D721Med (cell line): ENCODE measurements at regions not wholly inside any gene's neighbourhood (a gene's known extent, or its start where the extent isn't known, plus 50 kb on each side); places are given as distances from the start of the nearest gene placed in this dataset.

Experiments
- DNase-seq: peaks from one replicate; pipeline ENCODE4 v3.0.0; 2011; ENCODE audit warnings: low spot score; ENCODE audit not compliant: insufficient read length
- FAIRE-seq: peaks from 2 replicates; lab custom pipeline; 2011; peaks lifted over from hg19 to GRCh38; lab: Jason Lieb, UNC
- TF ChIP-seq, protein P1 (sequence below): IDR thresholded peaks from 2 replicates; pipeline ENCODE4 v1.5.1; 2012; ENCODE audit warnings: mild to moderate bottlenecking, control low read depth; ENCODE audit not compliant: insufficient read depth; ENCODE audit errors: missing control alignments

DNA sequence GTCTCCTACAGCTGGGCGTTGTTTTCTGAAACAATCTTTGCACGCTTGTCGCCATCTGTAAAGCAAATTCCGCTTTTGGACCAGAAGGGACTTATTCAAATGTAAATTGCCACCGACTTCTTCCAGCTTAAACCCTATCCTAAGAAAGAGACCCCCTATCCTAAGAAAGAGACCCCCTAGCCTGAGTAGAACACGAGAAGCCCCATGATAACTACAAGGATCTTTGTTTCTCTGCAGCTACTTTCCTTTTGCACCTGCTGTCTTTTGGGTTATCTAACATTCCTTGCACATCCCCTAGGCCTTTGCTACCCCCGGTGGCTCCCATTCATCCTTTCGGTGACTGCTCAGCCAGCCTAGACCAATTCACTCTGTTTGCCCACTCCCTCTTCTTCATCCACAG lies 536.0 kb upstream of the PRKX start:
- TF ChIP-seq, protein P1, sequence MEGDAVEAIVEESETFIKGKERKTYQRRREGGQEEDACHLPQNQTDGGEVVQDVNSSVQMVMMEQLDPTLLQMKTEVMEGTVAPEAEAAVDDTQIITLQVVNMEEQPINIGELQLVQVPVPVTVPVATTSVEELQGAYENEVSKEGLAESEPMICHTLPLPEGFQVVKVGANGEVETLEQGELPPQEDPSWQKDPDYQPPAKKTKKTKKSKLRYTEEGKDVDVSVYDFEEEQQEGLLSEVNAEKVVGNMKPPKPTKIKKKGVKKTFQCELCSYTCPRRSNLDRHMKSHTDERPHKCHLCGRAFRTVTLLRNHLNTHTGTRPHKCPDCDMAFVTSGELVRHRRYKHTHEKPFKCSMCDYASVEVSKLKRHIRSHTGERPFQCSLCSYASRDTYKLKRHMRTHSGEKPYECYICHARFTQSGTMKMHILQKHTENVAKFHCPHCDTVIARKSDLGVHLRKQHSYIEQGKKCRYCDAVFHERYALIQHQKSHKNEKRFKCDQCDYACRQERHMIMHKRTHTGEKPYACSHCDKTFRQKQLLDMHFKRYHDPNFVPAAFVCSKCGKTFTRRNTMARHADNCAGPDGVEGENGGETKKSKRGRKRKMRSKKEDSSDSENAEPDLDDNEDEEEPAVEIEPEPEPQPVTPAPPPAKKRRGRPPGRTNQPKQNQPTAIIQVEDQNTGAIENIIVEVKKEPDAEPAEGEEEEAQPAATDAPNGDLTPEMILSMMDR: no peak
- no peak for FAIRE-seq
- no peak for DNase-seq

DNA sequence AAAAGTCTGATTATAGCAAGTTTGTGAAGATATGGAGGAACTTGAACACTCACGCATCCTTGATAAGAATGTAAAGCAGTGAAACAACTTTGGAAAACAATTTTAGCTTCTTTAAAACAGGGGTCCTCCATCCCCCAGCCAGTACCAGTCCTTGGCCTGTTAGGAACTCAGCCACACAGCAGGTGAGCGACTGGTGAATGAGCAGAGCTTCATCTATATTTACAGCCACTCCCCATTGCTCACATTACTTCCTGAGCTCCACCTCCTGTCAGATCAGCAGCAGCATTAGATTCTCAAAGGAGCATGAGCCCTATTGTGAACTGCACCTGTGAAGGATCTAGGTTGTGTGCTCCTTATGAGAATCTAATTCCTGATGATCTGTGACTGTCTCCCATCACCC lies 530.3 kb upstream of the PRKX start:
- TF ChIP-seq, protein P1: no peak
- FAIRE-seq: no peak

DNA sequence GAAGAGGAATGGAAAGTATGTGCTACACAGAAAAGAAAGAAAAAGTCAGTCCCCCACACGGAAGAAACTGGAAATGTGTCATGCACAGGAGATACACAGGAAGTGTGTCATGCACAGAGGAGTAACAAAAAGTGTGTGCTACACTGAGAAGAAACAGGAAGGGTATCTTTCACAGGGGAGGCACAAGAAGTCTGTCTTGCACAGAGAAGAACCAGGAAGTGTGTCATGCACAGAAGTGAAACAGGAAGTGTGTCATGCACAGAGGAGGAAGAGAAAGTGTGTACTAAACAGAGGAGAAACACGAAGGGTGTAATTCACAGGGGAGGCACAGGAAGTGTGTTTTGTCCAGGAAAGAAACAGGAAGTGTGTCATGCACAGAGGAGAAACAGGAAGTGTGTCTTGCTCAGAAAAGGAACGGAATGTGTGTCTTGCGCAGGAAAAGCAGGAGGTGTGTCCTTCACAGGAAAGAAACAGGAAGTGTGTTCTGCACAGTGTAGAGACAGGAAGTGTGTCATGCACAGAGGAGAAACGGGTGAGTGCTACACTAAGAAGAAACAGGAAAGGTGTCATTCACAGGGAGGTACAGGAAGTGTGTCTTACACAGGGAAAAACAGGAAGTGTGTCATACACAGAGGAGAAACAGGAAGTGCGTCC lies 527.2 kb upstream of the PRKX start:
- FAIRE-seq: no peak

More for the DNA sequence above, 530.3 kb upstream of the PRKX start:
- DNase-seq: no peak

DNA sequence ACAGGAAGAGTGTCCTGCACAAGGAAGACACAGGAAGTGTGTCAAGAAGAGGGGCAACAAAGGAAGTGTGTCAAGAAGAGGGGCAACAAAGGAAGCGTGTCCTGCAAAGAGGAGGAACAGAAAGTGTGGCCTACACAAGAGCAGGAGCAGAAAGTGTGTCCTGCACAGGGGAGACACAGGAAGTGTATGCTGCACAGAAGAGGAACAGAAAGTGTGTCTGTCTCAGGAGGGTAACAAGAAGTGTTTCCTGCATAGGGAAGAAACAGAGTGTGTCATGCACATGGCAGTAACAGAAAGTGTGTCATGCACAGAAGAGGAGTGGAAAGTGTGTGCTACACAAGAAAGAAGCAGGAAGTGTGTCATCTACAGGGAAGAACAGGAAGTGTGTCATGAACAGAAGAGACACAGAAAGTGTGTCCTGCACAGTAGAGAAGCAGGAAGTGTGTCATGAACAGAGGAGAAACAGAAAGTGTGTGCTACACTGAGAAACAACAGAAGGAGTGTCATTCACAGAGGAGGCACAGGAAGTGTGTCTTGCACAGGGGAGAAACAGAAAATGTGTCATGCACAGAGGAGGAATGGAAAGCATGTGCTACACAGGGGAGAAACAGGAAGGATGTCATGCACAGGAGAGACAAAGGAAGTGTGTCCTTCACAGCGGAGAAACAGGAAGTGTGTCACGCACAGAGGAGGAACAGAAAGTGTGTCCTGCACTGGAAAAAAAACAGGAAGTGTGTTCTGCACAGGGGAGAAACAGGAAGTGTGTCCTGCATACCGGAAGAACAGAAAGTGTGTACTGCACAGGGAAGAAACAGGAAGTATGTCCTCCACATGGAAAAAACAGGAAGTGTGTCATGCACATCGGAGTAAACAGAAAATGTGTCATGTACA lies 526.4 kb upstream of the PRKX start:
- FAIRE-seq (no peak), DNase-seq (no peak)
- TF ChIP-seq, protein P1: no peak

More for the DNA sequence above, 527.2 kb upstream of the PRKX start:
- TF ChIP-seq, protein P1: no peak
- no peak for DNase-seq

DNA sequence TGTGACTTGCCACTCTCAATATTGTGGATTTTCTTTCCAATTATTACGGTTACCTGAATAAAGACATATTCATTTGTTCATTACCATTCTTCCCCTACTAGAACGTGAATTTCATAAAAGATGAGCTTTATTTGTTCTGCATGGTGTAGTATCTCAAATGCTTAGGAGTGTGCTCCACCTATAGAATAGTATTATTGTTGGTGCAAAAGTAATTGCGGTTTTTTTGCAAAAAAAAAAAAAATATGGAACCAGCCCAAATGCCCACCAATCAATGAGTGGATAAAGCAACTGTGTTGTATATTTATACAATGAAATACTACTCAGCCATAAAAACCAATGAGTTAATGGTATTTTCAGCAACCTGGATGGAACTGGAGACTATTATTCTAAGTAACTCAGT lies 525.5 kb upstream of the PRKX start:
- TF ChIP-seq, protein P1: no peak
- no peak for DNase-seq
- FAIRE-seq: no peak

DNA sequence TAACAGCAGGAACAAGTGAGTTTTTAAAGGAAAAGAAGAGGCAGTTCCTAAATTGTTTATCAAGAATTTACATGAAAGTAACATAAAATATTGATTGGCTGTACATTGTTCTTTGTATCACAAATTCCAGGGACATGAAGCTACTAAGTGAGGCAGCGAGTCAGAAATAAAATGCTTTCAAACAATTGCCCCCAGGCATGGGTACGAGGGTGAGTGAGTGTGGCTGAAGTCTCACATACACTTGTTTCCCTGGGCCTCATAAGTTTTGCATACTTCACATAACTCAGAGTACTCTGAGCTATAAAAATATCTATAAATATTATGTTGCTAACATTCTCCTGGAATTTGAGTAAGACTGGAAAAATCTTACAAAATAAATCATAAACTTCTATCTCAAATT lies 511.6 kb upstream of the PRKX start:
- no peak for DNase-seq
- no peak for FAIRE-seq
- TF ChIP-seq, protein P1: no peak
